Trophoblast cell (in vitro differentiated cells and primary cell): ENCODE measurements at regions not wholly inside any gene's neighbourhood (a gene's known extent, or its start where the extent isn't known, plus 50 kb on each side); places are given as distances from the start of the nearest gene placed in this dataset.
"Not testable (repeated sequence)": the region's sequence is repeated elsewhere in the genome, so short reads cannot be mapped to it uniquely, and the experiment has no call there.

Source experiments
- DNase-seq, 2 donors: peaks; one replicate each; pipeline ENCODE4 v3.0.0-alpha.2; 2016
- H2AFZ ChIP-seq: 2 replicates; pipeline ENCODE4 v1.6.1; 2013; ENCODE audit warnings: low read length, moderate library complexity, mild to moderate bottlenecking; ENCODE audit not compliant: insufficient read depth, poor library complexity
- H2AK5ac ChIP-seq: 2 replicates; pipeline ENCODE4 v1.6.1; 2013; ENCODE audit warnings: mild to moderate bottlenecking, low read length
- H2BK120ac ChIP-seq: 2 replicates; pipeline ENCODE4 v1.6.1; 2013; ENCODE audit warnings: low read length, mild to moderate bottlenecking, moderate library complexity; ENCODE audit not compliant: insufficient read depth, poor library complexity
- H2BK12ac ChIP-seq: 2 replicates; pipeline ENCODE4 v1.6.1; 2013; ENCODE audit warnings: mild to moderate bottlenecking, low read length, moderate library complexity
- H2BK5ac ChIP-seq: 2 replicates; pipeline ENCODE4 v1.6.1; 2013; ENCODE audit warnings: low read length, low read depth, moderate library complexity, mild to moderate bottlenecking; ENCODE audit not compliant: poor library complexity
- H3K14ac ChIP-seq: 2 replicates; pipeline ENCODE4 v1.6.1; 2013; ENCODE audit warnings: mild to moderate bottlenecking, low read length
- H3K18ac ChIP-seq: 2 replicates; pipeline ENCODE4 v1.6.1; 2013; ENCODE audit warnings: mild to moderate bottlenecking, low read length
- H3K23ac ChIP-seq: 2 replicates; pipeline ENCODE4 v1.6.1; 2013; ENCODE audit warnings: low read length
- H3K27ac ChIP-seq: 2 replicates; pipeline ENCODE4 v1.5.1; 2013; ENCODE audit warnings: low read depth, mild to moderate bottlenecking, inconsistent platforms, low read length, moderate library complexity
- H3K27me3 ChIP-seq: 2 replicates; pipeline ENCODE4 v1.6.1; 2013; ENCODE audit warnings: inconsistent platforms, mild to moderate bottlenecking, low read length, moderate library complexity; ENCODE audit not compliant: insufficient read depth
- H3K36me3 ChIP-seq, 2 experiments: 1 replicate in 1 of 2; 2 replicates in 1 of 2; pipeline ENCODE4 v1.6.1; 2013; ENCODE audit warnings: low read length in 2 of 2, mild to moderate bottlenecking in 2 of 2, moderate library complexity in 1 of 2; ENCODE audit not compliant: insufficient read depth in 2 of 2, control insufficient read depth in 1 of 2
- H3K4ac ChIP-seq: 2 replicates; pipeline ENCODE4 v1.6.1; 2013; ENCODE audit warnings: low read depth, mild to moderate bottlenecking, low read length, moderate library complexity
- H3K4me1 ChIP-seq, 2 experiments: 1 replicate in 1 of 2; 2 replicates in 1 of 2; pipeline ENCODE4 v1.6.1; 2013; ENCODE audit warnings: low read length in 2 of 2, mild to moderate bottlenecking in 2 of 2, moderate library complexity in 1 of 2; ENCODE audit not compliant: insufficient read depth in 2 of 2, control insufficient read depth in 1 of 2
- H3K4me2 ChIP-seq: 2 replicates; pipeline ENCODE4 v1.6.1; 2013; ENCODE audit warnings: inconsistent platforms, mild to moderate bottlenecking, low read length, moderate library complexity
- H3K4me3 ChIP-seq: 2 replicates; pipeline ENCODE4 v1.5.1; 2013; ENCODE audit warnings: mild to moderate bottlenecking, low read depth, low read length, inconsistent platforms
- H3K79me1 ChIP-seq: one replicate; pipeline ENCODE4 v1.6.1; 2013; ENCODE audit warnings: low read length
- H3K79me2 ChIP-seq: 2 replicates; pipeline ENCODE4 v1.6.1; 2013; ENCODE audit warnings: low read length, mild to moderate bottlenecking; ENCODE audit not compliant: control insufficient read depth, insufficient read depth, poor library complexity
- H3K9ac ChIP-seq: 2 replicates; pipeline ENCODE4 v1.6.1; 2013; ENCODE audit warnings: mild to moderate bottlenecking, low read length
- H3K9me3 ChIP-seq: 2 replicates; pipeline ENCODE4 v1.6.1; 2013; ENCODE audit warnings: low read depth, mild to moderate bottlenecking, control low read depth, inconsistent platforms, low read length; ENCODE audit not compliant: insufficient read depth
- H4K12ac ChIP-seq: 2 replicates; pipeline ENCODE4 v1.6.1; 2013; ENCODE audit warnings: low read depth, mild to moderate bottlenecking, low read length, moderate library complexity
- H4K8ac ChIP-seq: 2 replicates; pipeline ENCODE4 v1.6.1; 2013; ENCODE audit warnings: low read depth, mild to moderate bottlenecking, low read length, moderate library complexity
- H4K91ac ChIP-seq: one replicate; pipeline ENCODE4 v1.6.1; 2013; ENCODE audit warnings: low read depth, mild to moderate bottlenecking, low read length, moderate library complexity
- WGBS: extraction: QIAGEN DNeasy Blood & Tissue Kit; methylation state at CpG from one replicate; pipeline ENCODE4 v1.1.7; 2013; ENCODE audit warnings: missing lambda C conversion rate; ENCODE audit not compliant: insufficient read length, insufficient coverage; ENCODE audit errors: extremely low coverage; 5-methylcytosine and 5-hydroxymethylcytosine counted together

- H3K23ac ChIP-seq, H3K4me2 ChIP-seq, H3K14ac ChIP-seq, H4K12ac ChIP-seq, H3K4ac ChIP-seq, DNase-seq, H2AK5ac ChIP-seq, H4K91ac ChIP-seq, H3K27ac ChIP-seq, H2BK5ac ChIP-seq, H4K8ac ChIP-seq, H3K18ac ChIP-seq, H3K4me3 ChIP-seq, H2BK12ac ChIP-seq, H2AFZ ChIP-seq, H3K79me1 ChIP-seq, H2BK120ac ChIP-seq, H3K27me3 ChIP-seq, H3K4me1 ChIP-seq, H3K36me3 ChIP-seq, H3K79me2 ChIP-seq, H3K9me3 ChIP-seq, H3K9ac ChIP-seq: not testable (repeated sequence)
- no CpG with 5 or more reads among the region's 3 CpGs for WGBS
Measured at GRCh38 chr13:50473050-50473449, 370.4 kb downstream of the DLEU7 start.

GRCh38 chr13:50474088-50474662 lies 369.3 kb downstream of the DLEU7 start:
- H3K9me3 ChIP-seq = no peaks in the 10 kb centered on the region
- no peak overlapping the region for H3K4me2 ChIP-seq
- H2AFZ ChIP-seq = no peak overlapping the region
- no peak overlapping the region for H2AK5ac ChIP-seq
- H4K12ac ChIP-seq = no peak overlapping the region
- no peaks in the 10 kb centered on the region for H3K36me3 ChIP-seq
- no CpG with 5 or more reads among the region's 2 CpGs for WGBS
- no peak overlapping the region for H3K14ac ChIP-seq
- no peaks in the 10 kb centered on the region for H3K79me1 ChIP-seq
- H3K79me2 ChIP-seq = no peaks in the 10 kb centered on the region
- no peaks in the 10 kb centered on the region for H3K4me1 ChIP-seq
- H3K27ac ChIP-seq = no peak overlapping the region
- no peak overlapping the region for H3K4ac ChIP-seq
- no peak overlapping the region for H2BK12ac ChIP-seq
- no peak overlapping the region for H3K23ac ChIP-seq
- no peak overlapping the region for H2BK5ac ChIP-seq
- DNase-seq = no peak
- no peak overlapping the region for H3K4me3 ChIP-seq
- no peaks in the 10 kb centered on the region for H3K27me3 ChIP-seq
- H3K18ac ChIP-seq = no peak overlapping the region
- no peak overlapping the region for H4K91ac ChIP-seq
- H2BK120ac ChIP-seq = no peak overlapping the region
- H3K9ac ChIP-seq = no peak overlapping the region
- H4K8ac ChIP-seq = no peak overlapping the region

- no peak overlapping the region for H2AK5ac ChIP-seq
- no peaks in the 10 kb centered on the region for H3K36me3 ChIP-seq
- no peak overlapping the region for H4K91ac ChIP-seq
- no peaks in the 10 kb centered on the region for H3K27me3 ChIP-seq
- H3K4me2 ChIP-seq = no peak overlapping the region
- H4K8ac ChIP-seq = no peak overlapping the region
- WGBS = no CpG with 5 or more reads among the region's 5 CpGs
- H3K23ac ChIP-seq = no peak overlapping the region
- no peak overlapping the region for H3K18ac ChIP-seq
- H2BK5ac ChIP-seq = no peak overlapping the region
- H3K79me2 ChIP-seq = no peaks in the 10 kb centered on the region
- H2AFZ ChIP-seq = no peak overlapping the region
- no peak for DNase-seq
- no peaks in the 10 kb centered on the region for H3K9me3 ChIP-seq
- no peak overlapping the region for H3K4ac ChIP-seq
- H2BK120ac ChIP-seq = no peak overlapping the region
- H3K27ac ChIP-seq = no peak overlapping the region
- no peak overlapping the region for H2BK12ac ChIP-seq
- H3K79me1 ChIP-seq = no peaks in the 10 kb centered on the region
- no peaks in the 10 kb centered on the region for H3K4me1 ChIP-seq
- H3K4me3 ChIP-seq = no peak overlapping the region
- no peak overlapping the region for H3K9ac ChIP-seq
- H3K14ac ChIP-seq = no peak overlapping the region
- no peak overlapping the region for H4K12ac ChIP-seq
Measured at GRCh38 chr13:50476577-50477285, 366.8 kb downstream of the DLEU7 start.

- no peaks in the 10 kb centered on the region for H3K79me2 ChIP-seq
- H2AK5ac ChIP-seq = no peak overlapping the region
- H2AFZ ChIP-seq = no peak overlapping the region
- H4K12ac ChIP-seq = no peak overlapping the region
- no peaks in the 10 kb centered on the region for H3K27me3 ChIP-seq
- H2BK12ac ChIP-seq = no peak overlapping the region
- no peak overlapping the region for H3K4me2 ChIP-seq
- H3K23ac ChIP-seq = no peak overlapping the region
- H3K9me3 ChIP-seq = no peaks in the 10 kb centered on the region
- no peak for DNase-seq
- H3K4ac ChIP-seq = no peak overlapping the region
- H3K18ac ChIP-seq = no peak overlapping the region
- H3K27ac ChIP-seq = no peak overlapping the region
- no peak overlapping the region for H4K8ac ChIP-seq
- H3K36me3 ChIP-seq = no peaks in the 10 kb centered on the region
- H2BK5ac ChIP-seq = no peak overlapping the region
- no peak overlapping the region for H2BK120ac ChIP-seq
- H3K9ac ChIP-seq = no peak overlapping the region
- H3K79me1 ChIP-seq = no peaks in the 10 kb centered on the region
- no peak overlapping the region for H3K4me3 ChIP-seq
- H3K4me1 ChIP-seq = peaks cover 0 to 2% of the 10 kb centered on the region in 2 experiments
- no peak overlapping the region for H4K91ac ChIP-seq
- H3K14ac ChIP-seq = no peak overlapping the region
Measured at GRCh38 chr13:50481936-50482335, 361.6 kb downstream of the DLEU7 start.
